ENCODE measurements at regions not wholly inside any gene's neighbourhood (a gene's known extent, or its start where the extent isn't known, plus 50 kb on each side); places are given as distances from the start of the nearest gene placed in this dataset.

DNA sequence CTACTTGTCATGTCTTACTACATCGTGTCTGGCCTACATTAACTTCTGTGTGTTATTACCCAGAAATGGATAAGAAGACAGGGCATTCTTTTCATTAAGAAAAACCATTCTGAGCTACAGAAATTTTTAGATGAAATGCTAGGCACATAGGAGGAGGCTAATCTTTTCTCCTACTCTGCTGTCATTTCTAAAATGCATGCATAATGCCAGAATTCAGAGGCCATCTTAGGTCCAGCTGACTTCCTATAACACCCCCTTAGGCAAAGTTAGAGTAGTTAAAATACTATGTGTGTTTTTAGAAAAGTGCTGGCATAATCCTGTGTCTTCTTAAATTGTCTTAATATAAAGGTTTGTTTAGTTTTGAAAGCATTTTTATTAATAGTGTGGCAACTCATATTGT lies 352.6 kb downstream of the CSNK1G3 start:
- H3K4me3 ChIP-seq (ENCODE audit: low read depth, low read length), result no peak overlapping the region
- H3K27ac ChIP-seq, result no peak overlapping the region
- in situ Hi-C loops (cut with HindIII; ENCODE audit: low pct_ligation_motif_present, low sequenced_read_pairs), result no loop called here
- H3K36me3 ChIP-seq (replicated peaks), result no peaks in the 10 kb centered on the region
- H3K27me3 ChIP-seq (replicated peaks), result no peaks in the 10 kb centered on the region
- no peak for DNase-seq
- TF ChIP-seq, protein P1, sequence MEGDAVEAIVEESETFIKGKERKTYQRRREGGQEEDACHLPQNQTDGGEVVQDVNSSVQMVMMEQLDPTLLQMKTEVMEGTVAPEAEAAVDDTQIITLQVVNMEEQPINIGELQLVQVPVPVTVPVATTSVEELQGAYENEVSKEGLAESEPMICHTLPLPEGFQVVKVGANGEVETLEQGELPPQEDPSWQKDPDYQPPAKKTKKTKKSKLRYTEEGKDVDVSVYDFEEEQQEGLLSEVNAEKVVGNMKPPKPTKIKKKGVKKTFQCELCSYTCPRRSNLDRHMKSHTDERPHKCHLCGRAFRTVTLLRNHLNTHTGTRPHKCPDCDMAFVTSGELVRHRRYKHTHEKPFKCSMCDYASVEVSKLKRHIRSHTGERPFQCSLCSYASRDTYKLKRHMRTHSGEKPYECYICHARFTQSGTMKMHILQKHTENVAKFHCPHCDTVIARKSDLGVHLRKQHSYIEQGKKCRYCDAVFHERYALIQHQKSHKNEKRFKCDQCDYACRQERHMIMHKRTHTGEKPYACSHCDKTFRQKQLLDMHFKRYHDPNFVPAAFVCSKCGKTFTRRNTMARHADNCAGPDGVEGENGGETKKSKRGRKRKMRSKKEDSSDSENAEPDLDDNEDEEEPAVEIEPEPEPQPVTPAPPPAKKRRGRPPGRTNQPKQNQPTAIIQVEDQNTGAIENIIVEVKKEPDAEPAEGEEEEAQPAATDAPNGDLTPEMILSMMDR (IDR thresholded peaks at IDR 0.05; ENCODE audit: low read depth, low read length, missing control alignments), result no peak

DNA sequence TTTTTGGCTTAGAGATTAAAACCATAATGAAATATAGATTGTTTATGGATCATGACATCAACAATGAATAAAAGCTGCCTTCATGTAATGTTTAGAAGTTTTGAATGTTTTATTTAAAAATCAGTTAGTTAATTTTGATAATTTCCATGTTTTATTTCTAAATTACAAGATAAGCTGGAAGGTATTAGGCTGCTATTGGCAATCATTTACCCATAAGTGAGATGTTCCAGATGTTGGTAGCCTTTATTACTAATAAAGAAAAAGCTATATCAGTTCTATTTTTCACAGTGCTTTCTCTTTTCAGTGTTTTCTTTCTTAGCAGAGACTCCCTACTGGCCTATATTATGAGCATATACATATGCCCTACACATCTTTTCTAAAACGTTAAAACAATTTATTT lies 347.0 kb downstream of the CSNK1G3 start:
- Histone ChIP-seq H3K27me3 (replicated peaks) (no peaks in the 10 kb centered on the region), H3K4me3 (ENCODE audit: low read depth, low read length) (no peak overlapping the region), H3K36me3 (replicated peaks) (no peaks in the 10 kb centered on the region), H3K27ac (no peak overlapping the region)
- TF ChIP-seq, protein P1 (IDR thresholded peaks at IDR 0.05; ENCODE audit: low read depth, low read length, missing control alignments), result no peak
- no peak for DNase-seq
- in situ Hi-C loops (cut with HindIII; ENCODE audit: low pct_ligation_motif_present, low sequenced_read_pairs), result no loop called here

DNA sequence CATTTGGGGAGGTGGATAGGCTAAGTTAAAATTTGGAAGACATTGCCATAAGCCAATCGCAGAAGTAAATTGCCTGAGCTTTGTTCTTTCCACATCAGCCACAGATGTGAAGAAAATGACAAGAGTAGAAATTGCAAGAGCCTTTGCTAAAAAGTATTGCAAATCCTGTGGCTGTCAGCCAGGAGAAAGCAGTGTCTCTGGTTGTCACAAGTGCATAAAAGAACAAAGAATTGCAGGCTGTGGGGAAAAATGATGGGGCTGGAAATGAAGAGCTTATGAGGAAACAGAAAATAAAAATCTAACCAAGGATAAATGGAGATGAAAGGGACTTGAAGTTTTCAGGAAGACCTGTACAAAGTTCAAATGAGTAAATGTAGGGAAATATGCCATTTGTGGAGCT lies 344.8 kb downstream of the CSNK1G3 start:
- no peak overlapping the region for H3K4me3 ChIP-seq (ENCODE audit: low read depth, low read length)
- no peaks in the 10 kb centered on the region for H3K36me3 ChIP-seq (replicated peaks)
- in situ Hi-C loops (cut with HindIII; ENCODE audit: low pct_ligation_motif_present, low sequenced_read_pairs), result no loop called here
- no peak overlapping the region for H3K27ac ChIP-seq
- no peaks in the 10 kb centered on the region for H3K27me3 ChIP-seq (replicated peaks)
- no peak for DNase-seq
- TF ChIP-seq, protein P1 (IDR thresholded peaks at IDR 0.05; ENCODE audit: low read depth, low read length, missing control alignments), result no peak

DNA sequence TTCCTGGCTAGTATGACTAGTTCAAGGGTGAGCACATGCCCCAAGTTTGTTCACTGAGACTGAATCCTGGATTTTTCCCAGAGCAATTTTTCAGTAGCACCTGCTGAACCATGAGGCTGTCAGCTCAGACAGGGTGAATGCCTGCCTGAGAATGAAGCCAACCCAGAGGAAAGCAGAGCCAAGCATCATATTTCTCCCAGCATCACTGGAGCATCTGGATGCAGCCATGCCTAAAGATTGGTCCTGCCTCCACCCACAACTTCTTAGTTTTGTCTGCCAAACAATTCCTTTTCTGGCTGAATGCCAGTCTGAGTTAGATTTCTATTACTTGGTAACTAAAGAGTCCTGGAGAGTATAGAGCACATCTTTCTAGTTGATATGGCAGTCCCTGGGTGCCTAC lies 343.6 kb downstream of the CSNK1G3 start:
- no peak for DNase-seq
- in situ Hi-C loops (cut with HindIII; ENCODE audit: low pct_ligation_motif_present, low sequenced_read_pairs), result no loop called here
- TF ChIP-seq, protein P1 (IDR thresholded peaks at IDR 0.05; ENCODE audit: low read depth, low read length, missing control alignments), result no peak
- Histone ChIP-seq H3K27me3 (replicated peaks) (no peaks in the 10 kb centered on the region), H3K36me3 (replicated peaks) (no peaks in the 10 kb centered on the region), H3K4me3 (ENCODE audit: low read depth, low read length) (no peak overlapping the region), H3K27ac (no peak overlapping the region)

DNA sequence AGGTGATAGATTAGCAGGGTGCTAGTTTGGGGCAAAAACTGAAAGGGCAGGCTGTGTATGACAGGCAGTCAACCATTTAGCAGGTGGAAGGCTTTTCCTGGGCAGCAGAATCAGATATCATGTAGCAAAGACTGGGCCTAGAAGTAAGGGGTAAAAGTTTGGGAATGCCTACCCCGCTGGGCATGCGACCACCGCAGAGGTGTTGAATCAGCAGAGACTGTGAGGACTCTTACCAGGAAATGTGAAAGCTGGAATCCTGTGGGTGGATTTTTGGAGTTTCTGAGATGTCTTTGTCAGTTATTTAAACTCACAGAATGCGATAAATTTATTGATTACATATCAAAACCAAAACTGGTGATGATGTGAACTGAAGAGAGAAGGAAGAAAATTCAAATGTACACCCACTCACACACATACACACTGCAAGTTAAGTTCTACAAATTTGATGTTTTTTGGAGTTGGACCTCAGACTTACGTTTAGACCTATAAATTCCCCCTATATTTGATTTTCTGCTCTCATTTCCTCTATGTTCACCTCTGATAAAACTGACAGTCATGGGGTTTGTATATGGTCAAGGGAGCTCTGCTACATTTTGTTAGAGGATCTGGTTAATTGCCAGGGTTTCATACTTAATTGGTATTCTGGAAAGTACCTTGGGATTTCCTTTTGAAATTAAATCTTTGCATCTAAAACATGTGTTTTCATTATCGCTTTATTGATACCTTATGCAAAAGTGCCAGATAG lies 333.6 kb downstream of the CSNK1G3 start:
- Histone ChIP-seq H3K27ac (no peak overlapping the region), H3K27me3 (replicated peaks) (no peaks in the 10 kb centered on the region), H3K36me3 (replicated peaks) (no peaks in the 10 kb centered on the region), H3K4me3 (ENCODE audit: low read depth, low read length) (no peak overlapping the region)
- in situ Hi-C loops (cut with HindIII; ENCODE audit: low pct_ligation_motif_present, low sequenced_read_pairs), result no loop called here
- TF ChIP-seq, protein P1 (IDR thresholded peaks at IDR 0.05; ENCODE audit: low read depth, low read length, missing control alignments), result no peak
- DNase-seq, result no peak

- in situ Hi-C loops (cut with HindIII; ENCODE audit: low pct_ligation_motif_present, low sequenced_read_pairs), result no loop called here
- TF ChIP-seq, protein P1 (IDR thresholded peaks at IDR 0.05; ENCODE audit: low read depth, low read length, missing control alignments), result no peak
- Histone ChIP-seq H3K27me3 (replicated peaks) (no peaks in the 10 kb centered on the region), H3K4me3 (ENCODE audit: low read depth, low read length) (no peak overlapping the region), H3K36me3 (replicated peaks) (no peaks in the 10 kb centered on the region), H3K27ac (peak overlapping the region; percentile 17)
- peak; percentile 53 for DNase-seq
Measured at GRCh38 chr5:123844873-123845272, 332.9 kb downstream of the CSNK1G3 start.
